HG03342 (cell line): ENCODE measurements at regions not wholly inside any gene's neighbourhood (a gene's known extent, or its start where the extent isn't known, plus 50 kb on each side); places are given as distances from the start of the nearest gene placed in this dataset.
"Not testable (repeated sequence)": the region's sequence is repeated elsewhere in the genome, so short reads cannot be mapped to it uniquely, and the experiment has no call there.

Experiments used
- ATAC-seq: cut with Tn5 transposase; IDR thresholded peaks from one replicate; pipeline ENCODE4 v1.9.1; 2021; ENCODE audit warnings: mild to moderate bottlenecking, moderate library complexity; ENCODE audit not compliant: unreplicated experiment

GRCh38 chr14:23694949-23695663 lies 58.9 kb downstream of the DHRS2 start:
- no peak for ATAC-seq

- ATAC-seq, result no peak
Observed at GRCh38 chr14:23695664-23695999, 59.5 kb downstream of the DHRS2 start.

- no peak for ATAC-seq
Observed at GRCh38 chr14:23696701-23697239, 60.6 kb downstream of the DHRS2 start.

- no peak for ATAC-seq
Observed at GRCh38 chr14:23697680-23698079, 61.5 kb downstream of the DHRS2 start.

GRCh38 chr14:23702656-23703426 lies 66.7 kb downstream of the DHRS2 start:
- no peak for ATAC-seq

- ATAC-seq, result no peak
Observed at GRCh38 chr14:23704890-23705289, 68.7 kb downstream of the DHRS2 start.

GRCh38 chr14:23707415-23707814 lies 71.3 kb downstream of the DHRS2 start:
- no peak for ATAC-seq

- no peak for ATAC-seq
Observed at GRCh38 chr14:23708343-23708742, 72.2 kb downstream of the DHRS2 start.

GRCh38 chr14:23709923-23710322 lies 73.8 kb downstream of the DHRS2 start:
- no peak for ATAC-seq

- no peak for ATAC-seq
Observed at GRCh38 chr14:23712287-23712686, 76.1 kb downstream of the DHRS2 start.

GRCh38 chr14:23719225-23719985 lies 83.2 kb downstream of the DHRS2 start:
- ATAC-seq, result no peak

GRCh38 chr14:23722675-23723074 lies 86.5 kb downstream of the DHRS2 start:
- ATAC-seq, result no peak

GRCh38 chr14:23723911-23724310 lies 87.7 kb downstream of the DHRS2 start:
- no peak for ATAC-seq

- no peak for ATAC-seq
Observed at GRCh38 chr14:23725528-23725927, 89.4 kb downstream of the DHRS2 start.

GRCh38 chr14:23725980-23726710 lies 90.0 kb downstream of the DHRS2 start:
- no peak for ATAC-seq

GRCh38 chr14:23727566-23728335 lies 91.6 kb downstream of the DHRS2 start:
- no peak for ATAC-seq

GRCh38 chr14:23728791-23729190 lies 92.6 kb downstream of the DHRS2 start:
- no peak for ATAC-seq

- no peak for ATAC-seq
Observed at GRCh38 chr14:23729720-23730387, 93.7 kb downstream of the DHRS2 start.

- no peak for ATAC-seq
Observed at GRCh38 chr14:23735394-23735793, 99.2 kb downstream of the DHRS2 start.

- ATAC-seq, result not testable (repeated sequence)
Observed at GRCh38 chr14:23744368-23744767, 108.2 kb downstream of the DHRS2 start.
